H9 (cell line): ENCODE measurements at regions not wholly inside any gene's neighbourhood (a gene's known extent, or its start where the extent isn't known, plus 50 kb on each side); places are given as distances from the start of the nearest gene placed in this dataset.

Source experiments
- DNase-seq: peaks from one replicate; pipeline ENCODE4 v3.0.0-alpha.2; 2017
- H2AFZ ChIP-seq: one replicate; pipeline ENCODE4 v1.6.1; 2013; ENCODE audit warnings: mild to moderate bottlenecking, low read length, control low read depth, moderate library complexity
- H2AK5ac ChIP-seq: 2 replicates; pipeline ENCODE4 v1.6.1; 2013; ENCODE audit warnings: low read length, control low read depth, mixed read lengths; ENCODE audit not compliant: insufficient read length
- H2BK120ac ChIP-seq: one replicate; pipeline ENCODE4 v1.6.1; 2013; ENCODE audit warnings: low read depth, mild to moderate bottlenecking, low read length, control low read depth, inconsistent platforms; ENCODE audit not compliant: poor library complexity, severe bottlenecking
- H2BK12ac ChIP-seq: 2 replicates; pipeline ENCODE4 v1.6.1; 2013; ENCODE audit warnings: low read length, control low read depth, mixed read lengths, low read depth; ENCODE audit not compliant: insufficient read length
- H2BK15ac ChIP-seq: 2 replicates; pipeline ENCODE4 v1.6.1; 2013; ENCODE audit warnings: low read depth, low read length, control low read depth
- H2BK20ac ChIP-seq: one replicate; pipeline ENCODE4 v1.6.1; 2013; ENCODE audit warnings: low read depth, mild to moderate bottlenecking, low read length, control low read depth, inconsistent platforms; ENCODE audit not compliant: poor library complexity, severe bottlenecking
- H2BK5ac ChIP-seq: 2 replicates; pipeline ENCODE4 v1.6.1; 2013; ENCODE audit warnings: low read length, control low read depth, mixed read lengths; ENCODE audit not compliant: insufficient read length
- H3K14ac ChIP-seq: 2 replicates; pipeline ENCODE4 v1.6.1; 2013; ENCODE audit warnings: low read length, control low read depth; ENCODE audit not compliant: insufficient read depth
- H3K18ac ChIP-seq: 2 replicates; pipeline ENCODE4 v1.6.1; 2013; ENCODE audit warnings: low read depth, mild to moderate bottlenecking, mixed read lengths, low read length, control low read depth; ENCODE audit not compliant: insufficient read length
- H3K23ac ChIP-seq: 2 replicates; pipeline ENCODE4 v1.6.1; 2013; ENCODE audit warnings: low read length, control low read depth, mixed read lengths, low read depth; ENCODE audit not compliant: insufficient read length
- H3K23me2 ChIP-seq: 2 replicates; pipeline ENCODE4 v1.6.1; 2013; ENCODE audit warnings: low read depth, mild to moderate bottlenecking, mixed read lengths, low read length, control low read depth; ENCODE audit not compliant: insufficient read length, poor library complexity, severe bottlenecking
- H3K27ac ChIP-seq: 2 replicates; pipeline ENCODE4 v1.5.1; 2013; ENCODE audit warnings: low read length, control low read depth, mixed read lengths, low read depth; ENCODE audit not compliant: insufficient read length
- H3K27me3 ChIP-seq: 2 replicates; pipeline ENCODE4 v1.6.1; 2013; ENCODE audit warnings: low read length, control low read depth, inconsistent platforms; ENCODE audit not compliant: insufficient read depth
- H3K4ac ChIP-seq: 2 replicates; pipeline ENCODE4 v1.6.1; 2013; ENCODE audit warnings: low read depth, mild to moderate bottlenecking, control low read depth, inconsistent platforms, low read length, moderate library complexity
- H3K4me1 ChIP-seq: 2 replicates; pipeline ENCODE4 v1.6.1; 2013; ENCODE audit warnings: low read length, control low read depth, inconsistent platforms; ENCODE audit not compliant: insufficient read depth
- H3K4me2 ChIP-seq: 2 replicates; pipeline ENCODE4 v1.6.1; 2013; ENCODE audit warnings: low read length, control low read depth, mixed read lengths; ENCODE audit not compliant: insufficient read length, insufficient read depth
- H3K56ac ChIP-seq: 2 replicates; pipeline ENCODE4 v1.6.1; 2013; ENCODE audit warnings: low read depth, mild to moderate bottlenecking, mixed read lengths, low read length, control low read depth; ENCODE audit not compliant: insufficient read length
- H3K79me1 ChIP-seq: 2 replicates; pipeline ENCODE4 v1.6.1; 2013; ENCODE audit warnings: low read depth, mild to moderate bottlenecking, moderate library complexity, low read length, control low read depth, inconsistent platforms; ENCODE audit not compliant: insufficient read depth, poor library complexity, severe bottlenecking
- H3K79me2 ChIP-seq: 2 replicates; pipeline ENCODE4 v1.6.1; 2013; ENCODE audit warnings: low read length, control low read depth, inconsistent platforms; ENCODE audit not compliant: insufficient read depth
- H3K9ac ChIP-seq: 2 replicates; pipeline ENCODE4 v1.6.1; 2013; ENCODE audit warnings: low read length, control low read depth, mixed read lengths; ENCODE audit not compliant: insufficient read length; ENCODE audit errors: extremely low read depth
- H3K9me3 ChIP-seq: one replicate; pipeline ENCODE4 v1.6.1; 2013; ENCODE audit warnings: low read depth, low read length, inconsistent platforms; ENCODE audit not compliant: control insufficient read depth
- H3T11ph ChIP-seq: one replicate; pipeline ENCODE4 v1.6.1; 2013; ENCODE audit warnings: mild to moderate bottlenecking, low read length, control low read depth, inconsistent platforms
- H4K20me1 ChIP-seq: one replicate; pipeline ENCODE4 v1.6.1; 2013; ENCODE audit not compliant: control insufficient read depth, insufficient read length, insufficient read depth
- H4K5ac ChIP-seq: 2 replicates; pipeline ENCODE4 v1.6.1; 2013; ENCODE audit warnings: low read depth, mild to moderate bottlenecking, mixed read lengths, low read length, control low read depth; ENCODE audit not compliant: insufficient read length
- H4K8ac ChIP-seq: replicated peaks from 2 replicates; pipeline ENCODE4 v1.6.1; 2013; ENCODE audit warnings: low read length, control low read depth, mixed read lengths, low read depth; ENCODE audit not compliant: insufficient read length
- H4K91ac ChIP-seq: 2 replicates; pipeline ENCODE4 v1.6.1; 2013; ENCODE audit warnings: low read depth, mild to moderate bottlenecking, moderate library complexity, mixed read lengths, low read length, control low read depth; ENCODE audit not compliant: insufficient read length
- H3K27ac Mint-ChIP-seq, 3 experiments: 2 replicates in 2 of 3; 3 replicates in 1 of 3; pipeline ENCODE4 v1.8.0; 2020 to 2021; ENCODE audit warnings: mixed read lengths in 3 of 3, mild to moderate bottlenecking in 1 of 3, moderate library complexity in 1 of 3
- H3K27me3 Mint-ChIP-seq: 2 replicates; pipeline ENCODE4 v1.8.0; 2021; ENCODE audit warnings: low read depth, mild to moderate bottlenecking, moderate library complexity, mixed read lengths
- H3K36me3 Mint-ChIP-seq, 3 experiments: 2 replicates in 2 of 3; 3 replicates in 1 of 3; pipeline ENCODE4 v1.8.0; 2020 to 2021; ENCODE audit warnings: low read depth in 3 of 3, mixed read lengths in 3 of 3; ENCODE audit not compliant: insufficient read depth in 1 of 3
- H3K4me1 Mint-ChIP-seq, 2 experiments: 2 replicates each; pipeline ENCODE4 v1.8.0; 2020; ENCODE audit warnings: mixed read lengths in 2 of 2
- H3K4me3 Mint-ChIP-seq, 2 experiments: 2 replicates in 1 of 2; 3 replicates in 1 of 2; pipeline ENCODE4 v1.8.0; 2020 to 2021; ENCODE audit warnings: mild to moderate bottlenecking in 2 of 2, mixed read lengths in 2 of 2, moderate library complexity in 1 of 2
- H3K9me3 Mint-ChIP-seq, 2 experiments: 2 replicates in 1 of 2; 3 replicates in 1 of 2; pipeline ENCODE4 v1.8.0; 2020; ENCODE audit warnings: mild to moderate bottlenecking in 2 of 2, mixed read lengths in 2 of 2, moderate library complexity in 1 of 2
- WGBS: extraction: QIAGEN DNeasy Blood & Tissue Kit; methylation state at CpG from one replicate; pipeline ENCODE4 v1.1.7; 2013; ENCODE audit warnings: missing lambda C conversion rate, low lambda C conversion rate, mixed read lengths; ENCODE audit not compliant: insufficient read length; ENCODE audit errors: extremely low coverage; 5-methylcytosine and 5-hydroxymethylcytosine counted together
- TF ChIP-seq, protein P1 (sequence below): fragments of 200-600 bp; sonication (generic); conservative IDR thresholded peaks from 3 replicates; pipeline ENCODE4 v1.8.0; 2021; ENCODE audit warnings: antibody characterized with exemption, mild to moderate bottlenecking

- H3K4me2 ChIP-seq, result no peak overlapping the region
- H4K20me1 ChIP-seq, result no peaks in the 10 kb centered on the region
- WGBS, result no CpG with 5 or more reads among the region's 1 CpG
- Mint-ChIP-seq H3K27me3 (no peaks in the 10 kb centered on the region; the same call in none of the 2 replicates), H3K4me1 (0 out of 4 replicates have a peak, but pooled peaks cover 2 to 6% of the 10 kb centered on the region in 2 experiments), H3K4me3 (no peak overlapping the region), H3K27ac (no peak overlapping the region; a peak in 1 of 7 replicates), H3K9me3 (no peaks in the 10 kb centered on the region; a peak in 2 of 5 replicates), H3K36me3 (no peaks in the 10 kb centered on the region; a peak in 1 of 7 replicates)
- H3K4ac ChIP-seq, result no peak overlapping the region
- H3K27ac ChIP-seq, result no peak overlapping the region
- no peak overlapping the region for H3T11ph ChIP-seq
- no peak overlapping the region for H2BK12ac ChIP-seq
- H2AK5ac ChIP-seq, result no peak overlapping the region
- H3K14ac ChIP-seq, result no peak overlapping the region
- H2BK120ac ChIP-seq, result no peak overlapping the region
- no peaks in the 10 kb centered on the region for H3K79me2 ChIP-seq
- H2BK20ac ChIP-seq, result no peak overlapping the region
- H2BK15ac ChIP-seq, result no peak overlapping the region
- no peak overlapping the region for H4K8ac ChIP-seq
- H3K9ac ChIP-seq, result no peak overlapping the region
- H2BK5ac ChIP-seq, result no peak overlapping the region
- no peaks in the 10 kb centered on the region for H3K27me3 ChIP-seq
- TF ChIP-seq, protein P1, sequence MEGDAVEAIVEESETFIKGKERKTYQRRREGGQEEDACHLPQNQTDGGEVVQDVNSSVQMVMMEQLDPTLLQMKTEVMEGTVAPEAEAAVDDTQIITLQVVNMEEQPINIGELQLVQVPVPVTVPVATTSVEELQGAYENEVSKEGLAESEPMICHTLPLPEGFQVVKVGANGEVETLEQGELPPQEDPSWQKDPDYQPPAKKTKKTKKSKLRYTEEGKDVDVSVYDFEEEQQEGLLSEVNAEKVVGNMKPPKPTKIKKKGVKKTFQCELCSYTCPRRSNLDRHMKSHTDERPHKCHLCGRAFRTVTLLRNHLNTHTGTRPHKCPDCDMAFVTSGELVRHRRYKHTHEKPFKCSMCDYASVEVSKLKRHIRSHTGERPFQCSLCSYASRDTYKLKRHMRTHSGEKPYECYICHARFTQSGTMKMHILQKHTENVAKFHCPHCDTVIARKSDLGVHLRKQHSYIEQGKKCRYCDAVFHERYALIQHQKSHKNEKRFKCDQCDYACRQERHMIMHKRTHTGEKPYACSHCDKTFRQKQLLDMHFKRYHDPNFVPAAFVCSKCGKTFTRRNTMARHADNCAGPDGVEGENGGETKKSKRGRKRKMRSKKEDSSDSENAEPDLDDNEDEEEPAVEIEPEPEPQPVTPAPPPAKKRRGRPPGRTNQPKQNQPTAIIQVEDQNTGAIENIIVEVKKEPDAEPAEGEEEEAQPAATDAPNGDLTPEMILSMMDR, result no peak
- H3K9me3 ChIP-seq, result no peaks in the 10 kb centered on the region
- no peaks in the 10 kb centered on the region for H3K4me1 ChIP-seq
- H3K23ac ChIP-seq, result no peak overlapping the region
- H4K5ac ChIP-seq, result no peak overlapping the region
- H3K79me1 ChIP-seq, result no peaks in the 10 kb centered on the region
- H3K18ac ChIP-seq, result no peak overlapping the region
- H4K91ac ChIP-seq, result no peak overlapping the region
- DNase-seq, result no peak
- H3K23me2 ChIP-seq, result no peaks in the 10 kb centered on the region
- no peak overlapping the region for H2AFZ ChIP-seq
- H3K56ac ChIP-seq, result no peak overlapping the region
Observed at GRCh38 chr18:47726550-47726949, 203.9 kb downstream of the SMAD2 start.
